ENCODE measurements at regions not wholly inside any gene's neighbourhood (a gene's known extent, or its start where the extent isn't known, plus 50 kb on each side); places are given as distances from the start of the nearest gene placed in this dataset.

DNA sequence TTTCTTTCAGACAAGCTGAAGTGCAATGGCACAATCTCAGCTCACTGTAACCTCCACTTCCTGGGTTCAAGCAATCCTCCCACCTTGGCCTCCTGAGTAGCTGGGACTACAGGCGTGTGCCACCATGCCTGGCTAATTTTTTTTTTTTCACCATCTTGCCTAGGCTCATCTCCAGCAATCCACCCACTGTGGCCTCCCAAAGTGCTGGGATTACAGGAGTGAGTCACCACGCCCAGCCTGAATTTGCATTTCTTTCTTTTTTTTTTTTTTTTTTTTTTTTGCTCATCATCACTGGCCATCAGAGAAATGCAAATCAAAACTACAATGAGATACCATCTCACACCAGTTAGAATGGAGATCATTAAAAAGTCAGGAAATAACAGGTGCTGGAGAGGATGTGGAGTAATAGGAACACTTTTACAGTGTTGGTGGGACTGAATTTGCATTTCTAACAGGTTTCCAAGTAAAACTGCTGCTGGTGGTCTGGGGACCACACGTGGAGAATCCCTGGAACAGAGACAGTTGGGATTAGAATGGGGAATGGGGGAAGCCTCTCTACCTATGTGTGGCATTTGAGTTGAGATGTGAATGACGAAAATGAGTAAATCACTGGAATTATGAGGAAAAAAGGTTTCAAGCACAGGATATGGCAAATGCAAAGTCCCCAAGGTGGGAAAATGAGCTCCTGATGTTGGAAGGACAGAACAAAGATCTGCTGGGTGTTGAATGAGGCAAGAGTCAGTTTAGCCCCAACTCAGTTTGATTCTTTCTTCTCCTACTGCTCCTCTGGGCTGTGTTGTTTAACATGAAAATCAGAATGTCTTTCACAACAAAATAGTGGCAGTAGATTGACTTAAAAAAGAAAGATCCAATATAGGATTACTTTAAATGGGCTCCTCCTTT lies 88.8 kb upstream of the MAP4K4 start:
- H3K9ac ChIP-seq (ENCODE audit: insufficient read depth, low read length) = no peak overlapping the region
- no peak overlapping the region for H3K27ac ChIP-seq (ENCODE audit: insufficient read depth, low read length)
- H3K4me3 ChIP-seq (replicated peaks in 1 of 4; ENCODE audit: control extremely low read depth in 1 of 4, insufficient read depth in 1 of 4, low read depth in 3 of 4, low read length in 4 of 4) = no peak overlapping the region
- no peaks in the 10 kb centered on the region for H3K9me3 ChIP-seq (ENCODE audit: control insufficient read depth, insufficient read depth, low read depth, low read length)
- DNase-seq (ENCODE audit: low read depth in 2 of 2) = no peak
- no peaks in the 10 kb centered on the region for H3K4me1 ChIP-seq (ENCODE audit: control insufficient read depth, extremely low read depth, insufficient read depth, low read length)
- no peak overlapping the region for H2AFZ ChIP-seq (ENCODE audit: low read length)
- no peaks in the 10 kb centered on the region for H4K20me1 ChIP-seq (ENCODE audit: control insufficient read depth, extremely low read depth, insufficient read depth, low read length)
- H3K27me3 ChIP-seq (ENCODE audit: control insufficient read depth, insufficient read depth, low read length) = no peaks in the 10 kb centered on the region
- TF ChIP-seq EZH2 (IDR thresholded peaks at IDR 0.05; ENCODE audit: low read length, missing control alignments) (no peak), CTCF (conservative IDR thresholded peaks at IDR 0.05 in 1 of 2, IDR thresholded peaks at IDR 0.05 in 1 of 2; ENCODE audit: low read depth in 1 of 2, low read length in 2 of 2) (no peak)
- no peaks in the 10 kb centered on the region for H3K36me3 ChIP-seq (ENCODE audit: control insufficient read depth, insufficient read depth, low read length)
- no peak overlapping the region for H3K4me2 ChIP-seq (ENCODE audit: extremely low read depth, insufficient read depth, low read length)
- H3K79me2 ChIP-seq (ENCODE audit: control insufficient read depth, insufficient read depth, low read length) = no peaks in the 10 kb centered on the region

- no peak overlapping the region for H3K9ac ChIP-seq (ENCODE audit: insufficient read depth, low read length)
- H4K20me1 ChIP-seq (ENCODE audit: control insufficient read depth, extremely low read depth, insufficient read depth, low read length) = no peaks in the 10 kb centered on the region
- H3K36me3 ChIP-seq (ENCODE audit: control insufficient read depth, insufficient read depth, low read length) = no peaks in the 10 kb centered on the region
- no peaks in the 10 kb centered on the region for H3K9me3 ChIP-seq (ENCODE audit: control insufficient read depth, insufficient read depth, low read depth, low read length)
- no peak overlapping the region for H3K4me2 ChIP-seq (ENCODE audit: extremely low read depth, insufficient read depth, low read length)
- H2AFZ ChIP-seq (ENCODE audit: low read length) = no peak overlapping the region
- H3K4me1 ChIP-seq (ENCODE audit: control insufficient read depth, extremely low read depth, insufficient read depth, low read length) = no peaks in the 10 kb centered on the region
- H3K4me3 ChIP-seq (replicated peaks in 1 of 4; ENCODE audit: control extremely low read depth in 1 of 4, insufficient read depth in 1 of 4, low read depth in 3 of 4, low read length in 4 of 4) = no peak overlapping the region
- TF ChIP-seq EZH2 (IDR thresholded peaks at IDR 0.05; ENCODE audit: low read length, missing control alignments) (no peak), CTCF (conservative IDR thresholded peaks at IDR 0.05 in 1 of 2, IDR thresholded peaks at IDR 0.05 in 1 of 2; ENCODE audit: low read depth in 1 of 2, low read length in 2 of 2) (no peak)
- no peak overlapping the region for H3K27ac ChIP-seq (ENCODE audit: insufficient read depth, low read length)
- H3K79me2 ChIP-seq (ENCODE audit: control insufficient read depth, insufficient read depth, low read length) = no peaks in the 10 kb centered on the region
- H3K27me3 ChIP-seq (ENCODE audit: control insufficient read depth, insufficient read depth, low read length) = no peaks in the 10 kb centered on the region
- DNase-seq (ENCODE audit: low read depth in 2 of 2) = peak; percentile 29 to 84
Measured at GRCh38 chr2:101597347-101597944, 100.1 kb upstream of the MAP4K4 start.

GRCh38 chr2:101596333-101596732 lies 101.2 kb upstream of the MAP4K4 start:
- H3K27ac ChIP-seq (ENCODE audit: insufficient read depth, low read length) = no peak overlapping the region
- H3K4me1 ChIP-seq (ENCODE audit: control insufficient read depth, extremely low read depth, insufficient read depth, low read length) = no peaks in the 10 kb centered on the region
- no peaks in the 10 kb centered on the region for H3K27me3 ChIP-seq (ENCODE audit: control insufficient read depth, insufficient read depth, low read length)
- DNase-seq (ENCODE audit: low read depth in 2 of 2) = peak in 1 of 2 donors; percentile 53
- no peak for TF ChIP-seq CTCF (conservative IDR thresholded peaks at IDR 0.05 in 1 of 2, IDR thresholded peaks at IDR 0.05 in 1 of 2; ENCODE audit: low read depth in 1 of 2, low read length in 2 of 2)
- no peak for TF ChIP-seq EZH2 (IDR thresholded peaks at IDR 0.05; ENCODE audit: low read length, missing control alignments)
- no peaks in the 10 kb centered on the region for H4K20me1 ChIP-seq (ENCODE audit: control insufficient read depth, extremely low read depth, insufficient read depth, low read length)
- no peak overlapping the region for H2AFZ ChIP-seq (ENCODE audit: low read length)
- no peaks in the 10 kb centered on the region for H3K9me3 ChIP-seq (ENCODE audit: control insufficient read depth, insufficient read depth, low read depth, low read length)
- no peak overlapping the region for H3K4me3 ChIP-seq (replicated peaks in 1 of 4; ENCODE audit: control extremely low read depth in 1 of 4, insufficient read depth in 1 of 4, low read depth in 3 of 4, low read length in 4 of 4)
- no peak overlapping the region for H3K4me2 ChIP-seq (ENCODE audit: extremely low read depth, insufficient read depth, low read length)
- H3K36me3 ChIP-seq (ENCODE audit: control insufficient read depth, insufficient read depth, low read length) = no peaks in the 10 kb centered on the region
- H3K79me2 ChIP-seq (ENCODE audit: control insufficient read depth, insufficient read depth, low read length) = no peaks in the 10 kb centered on the region
- no peak overlapping the region for H3K9ac ChIP-seq (ENCODE audit: insufficient read depth, low read length)

Measured in fibroblast of lung (primary cell).